Endothelial cell of umbilical vein (primary cell): ENCODE measurements at regions not wholly inside any gene's neighbourhood (a gene's known extent, or its start where the extent isn't known, plus 50 kb on each side); places are given as distances from the start of the nearest gene placed in this dataset.

Experiments used
- BruUV-seq: library from RNA; stranded (reverse); fragments of 400-500 nt; replicated peaks from 2 replicates; lab custom pipeline; 2021; lab: Mats Ljungman, UMichigan
- CTCF ChIA-PET: fragments of 300-600, 350-600 bp; sonication (Branson Sonifier 250); formaldehyde crosslinking; loops from one replicate; lab custom pipeline; 2021; ENCODE audit warnings: antibody characterized with exemption, inconsistent platforms; lab: Charles Lee
- POLR2A ChIA-PET: fragments of 300-600, 350-600 bp; sonication (Branson Sonifier 250); formaldehyde crosslinking; loops from one replicate; lab custom pipeline; 2021; ENCODE audit warnings: antibody characterized with exemption, inconsistent platforms; lab: Charles Lee
- DNase-seq: peaks from one replicate; pipeline ENCODE4 v3.0.0-alpha.2; 2011; ENCODE audit warnings: low read depth, low spot score
- FAIRE-seq: peaks from 2 replicates; lab custom pipeline; 2011; peaks lifted over from hg19 to GRCh38; lab: Jason Lieb, UNC
- H2AFZ ChIP-seq: 2 replicates; pipeline ENCODE4 v1.6.0; 2012; ENCODE audit warnings: low read depth, low read length, control low read depth, inconsistent platforms
- H3K27ac ChIP-seq: 2 replicates; pipeline ENCODE4 v1.5.1; 2011; ENCODE audit warnings: low read depth, mild to moderate bottlenecking, control low read depth, low read length, moderate library complexity; ENCODE audit not compliant: insufficient read depth
- H3K27me3 ChIP-seq, 2 experiments: 2 replicates each; pipeline versions ENCODE4 v1.6.0 to v1.6.1; 2011; ENCODE audit warnings: low read length in 2 of 2, mixed read lengths in 1 of 2; ENCODE audit not compliant: control insufficient read depth in 2 of 2, insufficient read depth in 2 of 2
- H3K36me3 ChIP-seq, 2 experiments: 2 replicates in 1 of 2; 3 replicates in 1 of 2; pipeline ENCODE4 v1.5.1; 2011; ENCODE audit warnings: low read length in 2 of 2, mild to moderate bottlenecking in 1 of 2, moderate library complexity in 1 of 2; ENCODE audit not compliant: control insufficient read depth in 2 of 2, insufficient read depth in 2 of 2; ENCODE audit errors: extremely low read depth in 1 of 2
- H3K4me1 ChIP-seq: 3 replicates; pipeline ENCODE4 v1.5.1; 2011; ENCODE audit warnings: mild to moderate bottlenecking, low read length; ENCODE audit not compliant: control insufficient read depth, insufficient read depth; ENCODE audit errors: extremely low read depth
- H3K4me2 ChIP-seq: 2 replicates; pipeline ENCODE4 v1.6.1; 2011; ENCODE audit warnings: low read length, control low read depth, mixed read lengths; ENCODE audit not compliant: insufficient read depth
- H3K4me3 ChIP-seq, 3 experiments: fragments of 200-600 bp in 1 of 3; sonication (generic), shearing (Covaris generic) in 1 of 3; replicated peaks in 1 of 3; 2 replicates each; pipeline ENCODE4 v1.5.1; 2011 to 2016; ENCODE audit warnings: control low read depth in 3 of 3, low read length in 3 of 3, mild to moderate bottlenecking in 2 of 3, inconsistent platforms in 1 of 3, low read depth in 1 of 3, moderate library complexity in 1 of 3; ENCODE audit not compliant: insufficient read depth in 1 of 3
- H3K79me2 ChIP-seq: 2 replicates; pipeline ENCODE4 v1.6.0; 2012; ENCODE audit warnings: low read length, inconsistent platforms; ENCODE audit not compliant: control insufficient read depth, insufficient read depth
- H3K9ac ChIP-seq: replicated peaks from 2 replicates; pipeline ENCODE3; 2011; ENCODE audit warnings: low read length, control low read depth; ENCODE audit not compliant: insufficient read depth; ENCODE audit errors: extremely low read depth
- H3K9me1 ChIP-seq: replicated peaks from 3 replicates; pipeline ENCODE4 v1.6.0; 2011; ENCODE audit warnings: mild to moderate bottlenecking, low read length; ENCODE audit not compliant: control insufficient read depth, insufficient read depth; ENCODE audit errors: extremely low read depth
- H3K9me3 ChIP-seq: replicated peaks from 2 replicates; pipeline ENCODE4 v1.5.1; 2012; ENCODE audit warnings: low read length, inconsistent platforms; ENCODE audit not compliant: control insufficient read depth, insufficient read depth
- H4K20me1 ChIP-seq: replicated peaks from 2 replicates; pipeline ENCODE3; 2011; ENCODE audit warnings: mild to moderate bottlenecking, low read length; ENCODE audit not compliant: control insufficient read depth, insufficient read depth; ENCODE audit errors: extremely low read depth
- EZH2 ChIP-seq: IDR thresholded peaks from 2 replicates; pipeline ENCODE4 v1.6.1; 2012; ENCODE audit warnings: borderline replicate concordance, low read depth, mild to moderate bottlenecking, moderate library complexity, low read length, inconsistent platforms; ENCODE audit not compliant: severe bottlenecking
- FOS ChIP-seq: IDR thresholded peaks from 2 replicates; pipeline ENCODE4 v1.6.1; 2011; ENCODE audit warnings: mild to moderate bottlenecking, low read length, moderate library complexity, borderline replicate concordance; ENCODE audit not compliant: insufficient read depth
- GATA2 ChIP-seq: IDR thresholded peaks from 2 replicates; pipeline ENCODE4 v1.7.0; 2011; ENCODE audit warnings: low read depth, mild to moderate bottlenecking, moderate library complexity, mixed read lengths, low read length; ENCODE audit not compliant: insufficient read length, insufficient read depth
- JUN ChIP-seq: IDR thresholded peaks from 2 replicates; pipeline ENCODE4 v1.6.1; 2011; ENCODE audit warnings: borderline replicate concordance, low read depth; ENCODE audit not compliant: insufficient read length, insufficient read depth
- MYC ChIP-seq: IDR thresholded peaks from one replicate; pipeline ENCODE4 v1.6.1; 2011; ENCODE audit warnings: mild to moderate bottlenecking, low read depth, low read length
- POLR2A ChIP-seq: IDR thresholded peaks from 2 replicates; pipeline ENCODE4 v1.6.1; 2012; ENCODE audit warnings: low read depth, mild to moderate bottlenecking, control low read depth, low read length
- POLR2AphosphoS5 ChIP-seq: IDR thresholded peaks from 2 replicates; pipeline ENCODE4 v1.6.1; 2012; ENCODE audit warnings: low read depth, mild to moderate bottlenecking, control low read depth, low read length, moderate library complexity; ENCODE audit not compliant: insufficient read depth
- dilution Hi-C: fragments of 300-500 bp; cut with MboI; formaldehyde crosslinking; loops from one replicate; pipeline ENCODE4 v1.15.0; 2019; ENCODE audit warnings: low sequenced_read_pairs; ENCODE audit not compliant: extremely low pct_ligation_motif_present
- intact Hi-C: fragments of 100-400 bp; cut with micrococcal nuclease; formaldehyde crosslinking; loops from one replicate; pipeline ENCODE4 v1.10.0; 2022
- TF ChIP-seq, protein P1 (sequence below), 2 donors: IDR thresholded peaks; 1 replicate in 1 of 2; 2 replicates in 1 of 2; pipeline ENCODE4 v1.5.1; 2011; ENCODE audit warnings: low read length in 2 of 2, mild to moderate bottlenecking in 2 of 2, moderate library complexity in 2 of 2, control low read depth in 1 of 2, inconsistent platforms in 1 of 2, low read depth in 1 of 2; ENCODE audit not compliant: insufficient read depth in 1 of 2; ENCODE audit errors: extremely low read depth in 1 of 2
- TF ChIP-seq, protein P2 (sequence below): IDR thresholded peaks from 2 replicates; pipeline ENCODE4 v1.6.1; 2011; ENCODE audit not compliant: insufficient read depth, insufficient read length

DNA sequence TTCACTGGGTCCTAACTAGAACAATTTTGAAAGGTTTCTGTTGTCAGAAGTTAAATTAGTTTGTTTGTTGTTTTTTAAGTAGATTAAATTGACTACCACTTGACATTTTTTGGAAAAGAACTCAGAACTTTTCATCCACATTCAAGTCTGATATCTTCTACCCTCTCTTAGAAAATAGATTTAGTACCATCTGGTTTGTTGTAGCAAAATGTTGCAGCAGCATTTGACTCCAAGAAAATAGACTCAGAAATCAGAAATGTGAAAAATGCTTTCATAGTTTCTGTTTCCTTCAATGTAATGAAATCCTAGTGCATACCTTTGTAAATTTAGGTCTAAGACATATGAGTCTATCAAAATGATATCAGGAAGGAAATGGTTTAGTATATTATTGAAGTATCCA lies 256.3 kb upstream of the CLEC14A start:
- Histone ChIP-seq H3K27me3 (no peaks in the 10 kb centered on the region), H3K4me3 (no peak overlapping the region), H3K36me3 (no peaks in the 10 kb centered on the region), H3K27ac (no peak overlapping the region), H2AFZ (no peak overlapping the region), H3K9me1 (no peaks in the 10 kb centered on the region), H3K4me1 (no peaks in the 10 kb centered on the region), H3K9me3 (no peaks in the 10 kb centered on the region), H3K4me2 (no peak overlapping the region), H3K79me2 (no peaks in the 10 kb centered on the region), H4K20me1 (no peaks in the 10 kb centered on the region), H3K9ac (no peak overlapping the region)
- intact Hi-C loops: no loop called here
- TF ChIP-seq POLR2A (no peak), FOS (no peak), POLR2AphosphoS5 (no peak), EZH2 (no peak), GATA2 (no peak), JUN (no peak), MYC (no peak)
- TF ChIP-seq, protein P1, sequence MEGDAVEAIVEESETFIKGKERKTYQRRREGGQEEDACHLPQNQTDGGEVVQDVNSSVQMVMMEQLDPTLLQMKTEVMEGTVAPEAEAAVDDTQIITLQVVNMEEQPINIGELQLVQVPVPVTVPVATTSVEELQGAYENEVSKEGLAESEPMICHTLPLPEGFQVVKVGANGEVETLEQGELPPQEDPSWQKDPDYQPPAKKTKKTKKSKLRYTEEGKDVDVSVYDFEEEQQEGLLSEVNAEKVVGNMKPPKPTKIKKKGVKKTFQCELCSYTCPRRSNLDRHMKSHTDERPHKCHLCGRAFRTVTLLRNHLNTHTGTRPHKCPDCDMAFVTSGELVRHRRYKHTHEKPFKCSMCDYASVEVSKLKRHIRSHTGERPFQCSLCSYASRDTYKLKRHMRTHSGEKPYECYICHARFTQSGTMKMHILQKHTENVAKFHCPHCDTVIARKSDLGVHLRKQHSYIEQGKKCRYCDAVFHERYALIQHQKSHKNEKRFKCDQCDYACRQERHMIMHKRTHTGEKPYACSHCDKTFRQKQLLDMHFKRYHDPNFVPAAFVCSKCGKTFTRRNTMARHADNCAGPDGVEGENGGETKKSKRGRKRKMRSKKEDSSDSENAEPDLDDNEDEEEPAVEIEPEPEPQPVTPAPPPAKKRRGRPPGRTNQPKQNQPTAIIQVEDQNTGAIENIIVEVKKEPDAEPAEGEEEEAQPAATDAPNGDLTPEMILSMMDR (IDR thresholded peaks at IDR 0.05; ENCODE audit: extremely low read depth in 1 of 2, insufficient read depth in 1 of 2, low read depth in 1 of 2, low read length in 2 of 2): no peak
- TF ChIP-seq, protein P2, sequence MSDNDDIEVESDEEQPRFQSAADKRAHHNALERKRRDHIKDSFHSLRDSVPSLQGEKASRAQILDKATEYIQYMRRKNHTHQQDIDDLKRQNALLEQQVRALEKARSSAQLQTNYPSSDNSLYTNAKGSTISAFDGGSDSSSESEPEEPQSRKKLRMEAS: no peak
- FAIRE-seq (no peak), DNase-seq (no peak)
- BruUV-seq: no TSS peak
- POLR2A ChIA-PET: no interaction called here
- dilution Hi-C loops: no loop called here
- CTCF ChIA-PET: no interaction called here
